GM19193 (cell line): ENCODE measurements at regions not wholly inside any gene's neighbourhood (a gene's known extent, or its start where the extent isn't known, plus 50 kb on each side); places are given as distances from the start of the nearest gene placed in this dataset.

ENCODE experiments used
- POLR2A ChIP-seq: IDR thresholded peaks from 4 replicates; pipeline ENCODE4 v1.6.1; 2011; ENCODE audit not compliant: insufficient read depth, insufficient read length; ENCODE audit errors: extremely low read depth

- no peak for TF ChIP-seq POLR2A
Observed at GRCh38 chr5:56622141-56622540, 193.2 kb upstream of the MAP3K1 start.

- TF ChIP-seq POLR2A: no peak
Observed at GRCh38 chr5:56620903-56621677, 194.3 kb upstream of the MAP3K1 start.

GRCh38 chr5:56617998-56618397, 197.4 kb upstream of the MAP3K1 start:
- TF ChIP-seq POLR2A: no peak

GRCh38 chr5:56616454-56617160, 198.7 kb upstream of the MAP3K1 start:
- TF ChIP-seq POLR2A: no peak

- no peak for TF ChIP-seq POLR2A
Observed at GRCh38 chr5:56615361-56616153, 199.8 kb upstream of the MAP3K1 start.

GRCh38 chr5:56612759-56613158, 202.6 kb upstream of the MAP3K1 start:
- no peak for TF ChIP-seq POLR2A

GRCh38 chr5:56612353-56612752, 203.0 kb upstream of the MAP3K1 start:
- no peak for TF ChIP-seq POLR2A

- no peak for TF ChIP-seq POLR2A
Observed at GRCh38 chr5:56610093-56610698, 205.2 kb upstream of the MAP3K1 start.

GRCh38 chr5:56608217-56608925, 207.0 kb upstream of the MAP3K1 start:
- TF ChIP-seq POLR2A: no peak

- TF ChIP-seq POLR2A: no peak
Observed at GRCh38 chr5:56607551-56607950, 207.8 kb upstream of the MAP3K1 start.

GRCh38 chr5:56607074-56607473, 208.3 kb upstream of the MAP3K1 start:
- TF ChIP-seq POLR2A: no peak

- TF ChIP-seq POLR2A: no peak
Observed at GRCh38 chr5:56606192-56606591, 209.2 kb upstream of the MAP3K1 start.

GRCh38 chr5:56605231-56605630, 210.1 kb upstream of the MAP3K1 start:
- no peak for TF ChIP-seq POLR2A

- TF ChIP-seq POLR2A: no peak
Observed at GRCh38 chr5:56601641-56602071, 213.7 kb upstream of the MAP3K1 start.

GRCh38 chr5:56598941-56599340, 216.4 kb upstream of the MAP3K1 start:
- TF ChIP-seq POLR2A: no peak

- TF ChIP-seq POLR2A: no peak
Observed at GRCh38 chr5:56596155-56596554, 219.2 kb upstream of the MAP3K1 start.
